ENCODE measurements at regions not wholly inside any gene's neighbourhood (a gene's known extent, or its start where the extent isn't known, plus 50 kb on each side); places are given as distances from the start of the nearest gene placed in this dataset.
"Not testable (repeated sequence)": the region's sequence is repeated elsewhere in the genome, so short reads cannot be mapped to it uniquely, and the experiment has no call there.

DNA sequence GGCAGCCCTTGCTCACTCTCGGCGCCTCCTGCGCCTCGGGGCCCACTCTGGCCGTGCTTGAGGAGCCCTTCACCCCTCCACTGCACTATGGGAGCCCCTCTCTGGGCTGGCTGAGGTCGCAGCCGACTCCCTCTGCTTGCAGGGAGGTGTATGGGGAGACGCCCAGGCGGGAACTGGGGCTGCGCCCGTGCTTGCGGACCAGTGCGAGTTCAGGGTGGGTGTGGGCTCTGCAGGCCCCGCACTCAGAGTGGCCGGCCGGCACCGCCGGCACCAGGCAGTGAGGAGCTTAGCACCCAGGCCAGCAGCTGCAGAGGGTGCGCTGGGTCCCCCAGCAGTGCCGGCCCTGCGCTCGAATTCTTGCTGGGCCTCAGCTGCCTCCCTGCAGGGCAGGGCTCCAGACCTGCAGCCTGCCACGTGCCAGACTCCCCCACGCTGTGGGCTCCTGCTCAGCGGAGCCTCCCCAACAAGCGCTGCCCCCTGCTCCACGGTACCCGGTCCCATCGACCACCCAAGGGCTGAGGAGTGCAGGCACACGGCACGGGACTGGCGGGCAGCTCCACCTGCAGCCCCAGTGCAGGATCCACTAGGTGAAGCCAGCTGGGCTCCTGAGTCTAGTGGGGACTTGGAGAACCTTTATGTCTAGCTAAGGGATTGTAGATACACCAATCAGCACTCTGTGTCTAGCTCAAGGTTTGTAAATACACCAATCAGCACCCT, 54.0 kb upstream of the WWC2 start:
- DNase-seq; H3K36me3 ChIP-seq; H3K9me3 ChIP-seq; H3K4me1 ChIP-seq; H3K4me3 ChIP-seq (ENCODE audit: low read depth, low read length); H3K27me3 ChIP-seq: not testable (repeated sequence)

DNA sequence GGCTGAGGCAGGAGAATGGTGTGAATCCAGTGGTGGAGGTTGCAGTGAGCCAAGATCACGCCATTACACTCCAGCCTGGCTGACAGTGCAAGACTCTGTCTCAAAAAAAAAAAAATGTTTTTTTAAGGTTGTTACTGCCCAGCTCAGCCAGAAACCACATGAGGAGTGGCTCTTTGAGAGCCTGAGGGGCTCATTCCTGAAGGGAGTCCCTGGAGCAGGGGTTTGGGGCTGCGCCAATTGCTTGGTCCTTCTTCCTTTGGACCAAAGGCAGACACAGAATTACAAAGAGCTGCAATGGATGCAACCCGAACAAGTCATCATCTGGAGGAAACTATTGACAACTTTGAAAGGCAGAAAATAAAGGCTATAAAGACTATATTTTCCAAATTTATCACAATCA, 60.6 kb upstream of the WWC2 start:
- DNase-seq, result no peak
- TF ChIP-seq CTCF (IDR thresholded peaks at IDR 0.05; ENCODE audit: low read depth, low read length), result no peak
- H3K36me3 ChIP-seq, result no peaks in the 10 kb centered on the region
- H3K4me3 ChIP-seq (ENCODE audit: low read depth, low read length), result no peak overlapping the region
- H3K9me3 ChIP-seq, result no peaks in the 10 kb centered on the region; the same call in 1 of the 2 replicates
- no peaks in the 10 kb centered on the region for H3K4me1 ChIP-seq
- no peaks in the 10 kb centered on the region for H3K27me3 ChIP-seq

DNA sequence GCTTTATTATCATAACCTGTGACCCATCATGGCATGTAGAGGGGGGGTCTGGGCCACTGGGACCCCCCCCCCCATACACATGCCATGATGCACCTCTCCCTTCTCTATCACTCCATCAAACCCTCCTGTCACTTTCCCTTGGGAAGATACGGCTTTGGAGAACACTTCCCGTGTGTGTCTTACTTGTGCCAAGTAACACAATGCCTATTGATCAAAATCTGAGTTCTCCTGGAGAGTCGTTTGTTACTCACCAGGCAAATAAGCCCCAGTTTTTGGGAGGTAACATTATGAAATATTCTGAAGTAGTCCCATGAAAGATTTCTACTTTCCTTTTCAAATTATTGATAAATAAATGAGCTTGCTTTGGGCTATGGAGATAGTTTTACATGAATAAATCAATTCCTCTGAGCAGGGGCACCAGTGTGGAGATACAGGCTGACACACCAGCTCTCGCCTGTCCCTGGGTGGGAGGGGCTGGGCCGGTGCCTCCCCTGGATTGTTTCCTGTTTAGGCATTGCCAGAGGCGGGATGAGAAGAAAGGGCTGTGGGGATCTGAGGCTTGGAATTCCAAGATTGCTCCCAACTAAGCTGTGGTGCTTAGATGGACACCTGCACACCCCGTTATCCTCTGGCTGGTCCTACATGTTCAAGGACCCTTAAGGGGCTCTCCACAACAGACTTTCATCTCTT, 63.2 kb upstream of the WWC2 start:
- no peaks in the 10 kb centered on the region for H3K27me3 ChIP-seq
- no peaks in the 10 kb centered on the region for H3K36me3 ChIP-seq
- H3K9me3 ChIP-seq, result no peaks in the 10 kb centered on the region
- no peak overlapping the region for H3K4me3 ChIP-seq (ENCODE audit: low read depth, low read length)
- no peak for TF ChIP-seq CTCF (IDR thresholded peaks at IDR 0.05; ENCODE audit: low read depth, low read length)
- DNase-seq, result no peak
- no peaks in the 10 kb centered on the region for H3K4me1 ChIP-seq

- H3K9me3 ChIP-seq, result no peaks in the 10 kb centered on the region
- H3K36me3 ChIP-seq, result no peaks in the 10 kb centered on the region
- no peak for TF ChIP-seq CTCF (IDR thresholded peaks at IDR 0.05; ENCODE audit: low read depth, low read length)
- H3K27me3 ChIP-seq, result no peaks in the 10 kb centered on the region
- no peaks in the 10 kb centered on the region for H3K4me1 ChIP-seq
- no peak for DNase-seq
- no peak overlapping the region for H3K4me3 ChIP-seq (ENCODE audit: low read depth, low read length)
Observed at GRCh38 chr4:183035256-183035655, 63.8 kb upstream of the WWC2 start.

- DNase-seq, result no peak
- Histone ChIP-seq H3K4me3 (ENCODE audit: low read depth, low read length) (no peak overlapping the region), H3K4me1 (no peaks in the 10 kb centered on the region), H3K27me3 (no peaks in the 10 kb centered on the region), H3K9me3 (no peaks in the 10 kb centered on the region), H3K36me3 (no peaks in the 10 kb centered on the region)
- TF ChIP-seq CTCF (IDR thresholded peaks at IDR 0.05; ENCODE audit: low read depth, low read length), result no peak
Observed at GRCh38 chr4:183030823-183031222, 68.2 kb upstream of the WWC2 start.

GRCh38 chr4:183030309-183030708, 68.7 kb upstream of the WWC2 start:
- DNase-seq, result no peak
- H3K4me1 ChIP-seq, result no peaks in the 10 kb centered on the region
- H3K36me3 ChIP-seq, result no peaks in the 10 kb centered on the region
- no peak for TF ChIP-seq CTCF (IDR thresholded peaks at IDR 0.05; ENCODE audit: low read depth, low read length)
- H3K4me3 ChIP-seq (ENCODE audit: low read depth, low read length), result no peak overlapping the region
- H3K27me3 ChIP-seq, result no peaks in the 10 kb centered on the region
- no peaks in the 10 kb centered on the region for H3K9me3 ChIP-seq
